Spleen (tissue), 7 donors: ENCODE measurements at regions not wholly inside any gene's neighbourhood (a gene's known extent, or its start where the extent isn't known, plus 50 kb on each side); places are given as distances from the start of the nearest gene placed in this dataset.

Experiments
- CTCF ChIP-seq, 11 experiments: fragments of 200-600 bp in 7 of 11; fragments of 450-650 bp in 4 of 11; sonication (generic) in 4 of 11; IDR thresholded peaks in 8 of 11; conservative IDR thresholded peaks in 3 of 11; 1 replicate in 7 of 11; 2 replicates in 4 of 11; pipeline versions ENCODE4 v1.4.0 to v1.8.0; 2016 to 2021; ENCODE audit warnings: antibody characterized with exemption in 11 of 11, inconsistent platforms in 4 of 11, mild to moderate bottlenecking in 1 of 11
- POLR2A ChIP-seq, 3 donors: fragments of 450-650 bp; IDR thresholded peaks; one replicate each; pipeline ENCODE4 v1.5.1; 2017; ENCODE audit warnings: antibody characterized with exemption in 3 of 3, mild to moderate bottlenecking in 1 of 3
- donor health status: DM: no; HTN: no; CAD: no; lungs with moderate emphysema.
- donor health status: DM: no; HTN: no; CAD: no.
- donor health status: DM: no; HTN: no; CAD: no.

GRCh38 chr2:120968307-120969015 is 232.8 kb downstream of the GLI2 start:
- TF ChIP-seq CTCF (IDR thresholded peaks at IDR 0.05 in 8 of 11, conservative IDR thresholded peaks at IDR 0.05 in 3 of 11): no peak
- TF ChIP-seq POLR2A (IDR thresholded peaks at IDR 0.05): no peak
